ENCODE measurements at regions not wholly inside any gene's neighbourhood (a gene's known extent, or its start where the extent isn't known, plus 50 kb on each side); places are given as distances from the start of the nearest gene placed in this dataset.

- Histone ChIP-seq H3K36me3 (no peaks in the 10 kb centered on the region), H3K4me3 (no peak overlapping the region), H3K4me1 (no peaks in the 10 kb centered on the region), H3K9me3 (no peaks in the 10 kb centered on the region), H3K27ac (no peak overlapping the region), H3K27me3 (no peaks in the 10 kb centered on the region)
- intact Hi-C loops (cut with DNase I; ENCODE audit: low total_unique reads) (no loop called here), in situ Hi-C loops (cut with MboI; ENCODE audit: low sequenced_read_pairs in 4 of 4) (no loop called here)
- ATAC-seq (no peak), DNase-seq (no peak)
- no peak for TF ChIP-seq POLR2A (IDR thresholded peaks at IDR 0.05)
- TF ChIP-seq, protein P1, sequence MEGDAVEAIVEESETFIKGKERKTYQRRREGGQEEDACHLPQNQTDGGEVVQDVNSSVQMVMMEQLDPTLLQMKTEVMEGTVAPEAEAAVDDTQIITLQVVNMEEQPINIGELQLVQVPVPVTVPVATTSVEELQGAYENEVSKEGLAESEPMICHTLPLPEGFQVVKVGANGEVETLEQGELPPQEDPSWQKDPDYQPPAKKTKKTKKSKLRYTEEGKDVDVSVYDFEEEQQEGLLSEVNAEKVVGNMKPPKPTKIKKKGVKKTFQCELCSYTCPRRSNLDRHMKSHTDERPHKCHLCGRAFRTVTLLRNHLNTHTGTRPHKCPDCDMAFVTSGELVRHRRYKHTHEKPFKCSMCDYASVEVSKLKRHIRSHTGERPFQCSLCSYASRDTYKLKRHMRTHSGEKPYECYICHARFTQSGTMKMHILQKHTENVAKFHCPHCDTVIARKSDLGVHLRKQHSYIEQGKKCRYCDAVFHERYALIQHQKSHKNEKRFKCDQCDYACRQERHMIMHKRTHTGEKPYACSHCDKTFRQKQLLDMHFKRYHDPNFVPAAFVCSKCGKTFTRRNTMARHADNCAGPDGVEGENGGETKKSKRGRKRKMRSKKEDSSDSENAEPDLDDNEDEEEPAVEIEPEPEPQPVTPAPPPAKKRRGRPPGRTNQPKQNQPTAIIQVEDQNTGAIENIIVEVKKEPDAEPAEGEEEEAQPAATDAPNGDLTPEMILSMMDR (IDR thresholded peaks at IDR 0.05 in 4 of 5, conservative IDR thresholded peaks at IDR 0.05 in 1 of 5), result no peak
These were observed 197.6 kb upstream of the PRNP start for GRCh38 chr20:4488407-4489339.

DNA sequence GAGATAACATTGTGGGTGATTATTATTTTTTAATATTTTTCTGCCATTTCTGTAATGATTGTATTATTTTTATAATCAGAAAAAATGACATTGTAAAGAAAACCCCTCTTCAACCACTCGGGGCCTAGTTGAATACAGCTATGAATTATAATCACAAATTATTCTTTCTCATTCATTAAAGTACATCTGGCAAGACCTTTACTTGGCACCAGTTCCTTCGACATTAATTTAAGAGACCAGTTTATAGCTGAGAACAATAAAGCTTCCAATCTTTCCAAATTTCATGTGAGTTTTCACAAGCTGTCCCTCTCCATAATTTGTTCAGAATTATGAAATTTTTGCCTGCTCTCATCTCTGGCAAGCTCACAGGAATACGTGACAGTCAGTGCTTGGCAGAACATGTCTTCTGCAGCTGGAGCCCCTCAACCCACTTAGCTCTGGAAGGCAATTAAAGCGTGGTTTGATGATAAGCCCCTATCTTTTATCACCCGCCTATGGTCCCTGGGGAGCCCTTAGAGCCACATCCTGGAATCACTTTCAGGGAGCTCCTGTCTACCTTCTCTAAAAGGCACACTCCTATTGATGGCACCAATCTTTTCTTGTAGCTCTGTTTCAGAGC, 201.8 kb upstream of the PRNP start:
- DNase-seq (no peak), ATAC-seq (no peak)
- Histone ChIP-seq H3K27ac (no peak overlapping the region), H3K36me3 (no peaks in the 10 kb centered on the region), H3K27me3 (no peaks in the 10 kb centered on the region), H3K4me3 (no peak overlapping the region), H3K9me3 (no peaks in the 10 kb centered on the region), H3K4me1 (no peaks in the 10 kb centered on the region)
- TF ChIP-seq, protein P1 (IDR thresholded peaks at IDR 0.05 in 4 of 5, conservative IDR thresholded peaks at IDR 0.05 in 1 of 5), result no peak
- no peak for TF ChIP-seq POLR2A (IDR thresholded peaks at IDR 0.05)
- intact Hi-C loops (cut with DNase I; ENCODE audit: low total_unique reads), result no loop called here
- in situ Hi-C loops (cut with MboI; ENCODE audit: low sequenced_read_pairs in 4 of 4), result no loop called here

DNA sequence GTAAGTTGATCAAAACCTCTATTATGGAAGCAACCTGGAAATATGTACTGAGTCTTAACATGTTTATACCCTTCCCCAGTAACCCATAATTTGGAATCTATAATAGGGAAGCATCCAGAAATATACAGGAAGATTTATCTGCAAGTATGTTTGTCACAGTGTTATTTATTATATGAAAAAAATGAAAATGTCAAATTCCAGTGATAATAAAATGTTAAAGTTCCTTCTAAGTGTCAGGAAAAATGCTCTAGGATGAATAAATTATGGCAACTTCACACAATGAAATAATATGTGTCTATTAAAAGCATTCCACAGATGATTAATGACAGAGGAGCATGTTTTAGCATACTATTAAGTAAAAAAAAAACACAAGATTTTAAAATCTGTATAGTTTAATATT, 202.3 kb upstream of the PRNP start:
- DNase-seq (no peak), ATAC-seq (no peak)
- Histone ChIP-seq H3K27ac (no peak overlapping the region), H3K4me3 (no peak overlapping the region), H3K4me1 (no peaks in the 10 kb centered on the region), H3K36me3 (no peaks in the 10 kb centered on the region), H3K27me3 (no peaks in the 10 kb centered on the region), H3K9me3 (no peaks in the 10 kb centered on the region)
- no peak for TF ChIP-seq POLR2A (IDR thresholded peaks at IDR 0.05)
- TF ChIP-seq, protein P1 (IDR thresholded peaks at IDR 0.05 in 4 of 5, conservative IDR thresholded peaks at IDR 0.05 in 1 of 5), result no peak
- in situ Hi-C loops (cut with MboI; ENCODE audit: low sequenced_read_pairs in 4 of 4) (no loop called here), intact Hi-C loops (cut with DNase I; ENCODE audit: low total_unique reads) (no loop called here)

DNA sequence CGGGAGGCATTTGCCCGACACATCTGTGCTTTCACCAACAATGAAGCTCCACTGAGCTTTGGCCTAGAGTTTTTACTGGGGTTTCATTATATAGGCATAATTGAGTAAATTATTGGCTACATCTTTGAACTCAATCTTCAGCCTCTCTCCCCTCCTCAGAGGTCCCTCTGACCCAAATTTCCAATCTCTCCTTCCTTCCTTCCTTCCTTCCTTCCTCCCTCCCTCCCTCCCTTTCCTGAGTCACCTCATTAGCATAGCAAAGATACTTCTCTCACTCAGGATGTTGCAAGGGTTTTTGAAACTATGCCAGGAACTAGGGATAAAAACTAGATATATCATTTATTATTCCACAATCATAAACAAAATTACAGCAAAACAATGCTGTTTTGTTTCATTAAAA, 202.8 kb upstream of the PRNP start:
- ATAC-seq (no peak), DNase-seq (no peak)
- H3K36me3 ChIP-seq, result no peaks in the 10 kb centered on the region
- TF ChIP-seq POLR2A (IDR thresholded peaks at IDR 0.05), result no peak
- TF ChIP-seq, protein P1 (IDR thresholded peaks at IDR 0.05 in 4 of 5, conservative IDR thresholded peaks at IDR 0.05 in 1 of 5), result no peak
- H3K27ac ChIP-seq, result no peak overlapping the region
- H3K27me3 ChIP-seq, result no peaks in the 10 kb centered on the region
- intact Hi-C loops (cut with DNase I; ENCODE audit: low total_unique reads) (no loop called here), in situ Hi-C loops (cut with MboI; ENCODE audit: low sequenced_read_pairs in 4 of 4) (no loop called here)
- H3K4me1 ChIP-seq, result no peaks in the 10 kb centered on the region
- H3K9me3 ChIP-seq, result no peaks in the 10 kb centered on the region
- no peak overlapping the region for H3K4me3 ChIP-seq

All from gastrocnemius medialis (tissue), 4 donors.